Chondrocyte (in vitro differentiated cells): ENCODE measurements at regions not wholly inside any gene's neighbourhood (a gene's known extent, or its start where the extent isn't known, plus 50 kb on each side); places are given as distances from the start of the nearest gene placed in this dataset.

Experiments
- DNase-seq: peaks from one replicate; pipeline ENCODE4 v3.0.0; 2021; ENCODE audit warnings: mixed read lengths, low spot score
- H3K27ac Mint-ChIP-seq: one replicate; pipeline ENCODE4 v1.8.0; 2021; ENCODE audit warnings: mild to moderate bottlenecking, moderate library complexity, mixed read lengths; ENCODE audit not compliant: unreplicated experiment
- H3K27me3 Mint-ChIP-seq: 2 replicates; pipeline ENCODE4 v1.8.0; 2021; ENCODE audit warnings: low read depth, mixed read lengths
- H3K36me3 Mint-ChIP-seq: 2 replicates; pipeline ENCODE4 v1.8.0; 2021; ENCODE audit warnings: low read depth, mixed read lengths
- H3K4me1 Mint-ChIP-seq: 2 replicates; pipeline ENCODE4 v1.8.0; 2021; ENCODE audit warnings: low read depth, mild to moderate bottlenecking, mixed read lengths
- H3K4me3 Mint-ChIP-seq: one replicate; pipeline ENCODE4 v1.8.0; 2021; ENCODE audit warnings: mild to moderate bottlenecking, moderate library complexity, mixed read lengths; ENCODE audit not compliant: unreplicated experiment
- H3K9me3 Mint-ChIP-seq: 2 replicates; pipeline ENCODE4 v1.8.0; 2021; ENCODE audit warnings: low read depth, mixed read lengths
- TF ChIP-seq, protein P1 (sequence below): fragments of 200-600 bp; sonication (generic); IDR thresholded peaks from 2 replicates; pipeline ENCODE4 v1.5.0; 2021; ENCODE audit warnings: antibody characterized with exemption, mild to moderate bottlenecking, moderate library complexity

DNA sequence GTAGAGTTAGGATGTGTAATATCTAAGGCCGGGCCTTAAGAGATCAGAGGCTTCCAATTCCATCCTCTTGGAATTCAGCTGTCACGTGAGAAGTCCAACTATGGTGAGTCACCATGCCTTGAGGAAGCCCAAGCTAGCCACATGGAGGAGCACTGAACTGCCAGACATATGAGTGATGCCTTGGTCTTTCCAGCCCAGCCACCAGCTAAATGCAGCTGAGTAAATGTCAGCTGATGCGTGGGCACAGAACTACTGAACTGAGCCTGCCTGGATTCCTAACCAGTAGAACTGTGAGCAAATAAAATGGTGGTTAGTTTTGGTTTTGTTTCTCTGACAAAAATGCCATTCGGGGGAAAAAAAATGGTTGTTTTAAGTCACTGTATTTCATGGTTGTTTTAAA, 153.7 kb upstream of the SERTAD2 start:
- no peaks in the 10 kb centered on the region for H3K36me3 Mint-ChIP-seq
- H3K27me3 Mint-ChIP-seq, result no peaks in the 10 kb centered on the region
- TF ChIP-seq, protein P1, sequence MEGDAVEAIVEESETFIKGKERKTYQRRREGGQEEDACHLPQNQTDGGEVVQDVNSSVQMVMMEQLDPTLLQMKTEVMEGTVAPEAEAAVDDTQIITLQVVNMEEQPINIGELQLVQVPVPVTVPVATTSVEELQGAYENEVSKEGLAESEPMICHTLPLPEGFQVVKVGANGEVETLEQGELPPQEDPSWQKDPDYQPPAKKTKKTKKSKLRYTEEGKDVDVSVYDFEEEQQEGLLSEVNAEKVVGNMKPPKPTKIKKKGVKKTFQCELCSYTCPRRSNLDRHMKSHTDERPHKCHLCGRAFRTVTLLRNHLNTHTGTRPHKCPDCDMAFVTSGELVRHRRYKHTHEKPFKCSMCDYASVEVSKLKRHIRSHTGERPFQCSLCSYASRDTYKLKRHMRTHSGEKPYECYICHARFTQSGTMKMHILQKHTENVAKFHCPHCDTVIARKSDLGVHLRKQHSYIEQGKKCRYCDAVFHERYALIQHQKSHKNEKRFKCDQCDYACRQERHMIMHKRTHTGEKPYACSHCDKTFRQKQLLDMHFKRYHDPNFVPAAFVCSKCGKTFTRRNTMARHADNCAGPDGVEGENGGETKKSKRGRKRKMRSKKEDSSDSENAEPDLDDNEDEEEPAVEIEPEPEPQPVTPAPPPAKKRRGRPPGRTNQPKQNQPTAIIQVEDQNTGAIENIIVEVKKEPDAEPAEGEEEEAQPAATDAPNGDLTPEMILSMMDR, result peak; percentile 52
- peaks cover 21% of the 10 kb centered on the region for H3K4me1 Mint-ChIP-seq
- no peak for DNase-seq
- H3K9me3 Mint-ChIP-seq, result no peaks in the 10 kb centered on the region
- H3K4me3 Mint-ChIP-seq, result no peak overlapping the region
- peak overlapping the region; percentile 65 for H3K27ac Mint-ChIP-seq

DNA sequence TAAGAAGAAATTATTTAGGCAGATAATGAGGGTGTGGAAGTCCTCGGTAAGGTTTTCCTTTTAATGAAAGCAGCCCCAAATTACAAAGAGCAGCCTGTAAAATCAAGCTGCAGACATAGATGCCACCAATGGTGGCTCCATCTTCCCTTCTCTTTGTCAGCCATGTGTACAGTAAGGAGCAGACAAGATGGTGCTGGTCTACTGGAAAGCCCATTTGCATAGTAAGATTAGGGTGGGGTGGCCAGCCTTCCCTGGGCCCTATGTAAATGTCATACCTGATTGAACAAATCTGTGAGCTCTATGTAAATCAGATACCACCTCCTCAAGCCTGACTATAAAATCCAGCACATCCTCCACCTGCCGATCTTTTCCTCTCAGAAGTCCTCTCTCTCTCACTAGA, 154.4 kb upstream of the SERTAD2 start:
- H3K4me3 Mint-ChIP-seq, result no peak overlapping the region
- H3K27ac Mint-ChIP-seq, result peak overlapping the region; percentile 65
- H3K9me3 Mint-ChIP-seq, result no peaks in the 10 kb centered on the region
- peaks cover 21% of the 10 kb centered on the region for H3K4me1 Mint-ChIP-seq
- DNase-seq, result no peak
- no peaks in the 10 kb centered on the region for H3K36me3 Mint-ChIP-seq
- TF ChIP-seq, protein P1, result no peak
- no peaks in the 10 kb centered on the region for H3K27me3 Mint-ChIP-seq

DNA sequence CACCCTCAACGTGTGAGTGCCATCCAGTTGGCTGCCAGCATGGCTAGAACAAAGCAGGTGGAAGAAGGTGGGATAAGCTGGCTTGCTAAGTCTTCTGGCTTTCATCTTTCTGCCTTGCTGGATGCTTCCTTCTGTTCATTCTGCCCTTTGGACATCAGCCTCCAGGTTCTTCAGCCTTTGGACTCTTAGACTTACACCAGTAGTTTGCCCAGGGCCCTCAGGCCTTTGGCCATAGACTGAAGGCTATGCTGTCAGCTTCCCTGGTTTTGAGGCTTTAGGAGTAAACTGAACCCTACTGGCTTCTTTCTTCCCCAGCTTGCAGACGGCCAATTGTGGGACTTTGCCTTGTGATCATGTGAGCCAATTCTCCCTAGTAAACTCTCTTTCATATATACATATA, 155.0 kb upstream of the SERTAD2 start:
- Mint-ChIP-seq H3K9me3 (no peaks in the 10 kb centered on the region), H3K4me1 (peaks cover 21% of the 10 kb centered on the region), H3K27me3 (no peaks in the 10 kb centered on the region), H3K4me3 (no peak overlapping the region), H3K27ac (no peak overlapping the region), H3K36me3 (no peaks in the 10 kb centered on the region)
- no peak for DNase-seq
- TF ChIP-seq, protein P1, result no peak

DNA sequence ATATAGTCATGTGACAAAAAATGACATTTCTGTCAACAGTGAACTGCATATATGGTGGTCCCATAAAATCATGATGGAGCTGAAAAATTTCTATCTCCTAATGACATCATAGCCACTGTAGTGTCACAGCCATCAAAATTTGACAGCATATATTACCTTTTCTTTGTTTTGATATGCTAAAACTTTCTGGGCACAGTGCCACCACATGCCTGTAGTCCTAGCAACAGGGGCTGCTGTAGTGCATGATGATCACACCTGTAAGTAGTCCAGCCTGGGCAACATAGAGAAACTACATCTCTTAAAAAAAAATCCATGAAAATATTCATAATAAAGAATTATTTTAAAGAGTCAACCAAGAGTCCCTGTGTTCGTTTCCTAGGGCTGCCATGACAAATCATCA, 155.5 kb upstream of the SERTAD2 start:
- no peak overlapping the region for H3K4me3 Mint-ChIP-seq
- DNase-seq, result no peak
- peaks cover 23% of the 10 kb centered on the region for H3K4me1 Mint-ChIP-seq
- TF ChIP-seq, protein P1, result no peak
- H3K27me3 Mint-ChIP-seq, result no peaks in the 10 kb centered on the region
- H3K9me3 Mint-ChIP-seq, result no peaks in the 10 kb centered on the region
- no peak overlapping the region for H3K27ac Mint-ChIP-seq
- no peaks in the 10 kb centered on the region for H3K36me3 Mint-ChIP-seq

DNA sequence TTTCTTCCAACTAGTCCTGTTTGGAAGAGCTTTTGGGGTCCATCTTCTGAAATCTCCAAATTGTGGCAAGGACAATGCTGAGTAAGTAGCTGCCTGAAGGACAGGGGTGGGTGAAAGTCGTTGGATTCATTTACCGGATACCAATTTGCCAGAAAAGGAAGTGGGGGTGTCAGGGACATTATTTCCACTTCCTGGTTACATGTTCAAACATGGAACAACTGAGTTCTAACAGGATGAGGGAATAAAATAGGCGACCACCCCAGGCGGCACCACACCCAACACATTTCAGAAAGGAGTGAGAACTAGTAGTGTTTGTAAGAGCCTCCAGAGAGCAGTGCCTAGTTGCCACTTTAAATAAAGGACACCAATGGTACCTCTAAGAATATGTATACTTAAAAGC, 158.6 kb upstream of the SERTAD2 start:
- no peaks in the 10 kb centered on the region for H3K9me3 Mint-ChIP-seq
- no peak overlapping the region for H3K4me3 Mint-ChIP-seq
- H3K27ac Mint-ChIP-seq, result no peak overlapping the region
- H3K36me3 Mint-ChIP-seq, result no peaks in the 10 kb centered on the region
- no peak for DNase-seq
- peaks cover 3% of the 10 kb centered on the region for H3K27me3 Mint-ChIP-seq
- TF ChIP-seq, protein P1, result no peak
- peaks cover 15% of the 10 kb centered on the region for H3K4me1 Mint-ChIP-seq
